MCF 10A (cell line): ENCODE measurements at regions not wholly inside any gene's neighbourhood (a gene's known extent, or its start where the extent isn't known, plus 50 kb on each side); places are given as distances from the start of the nearest gene placed in this dataset.

Experiments
- BruUV-seq: library from RNA; stranded (reverse); fragments of 400-500 nt; replicated peaks from 2 replicates; lab custom pipeline; 2021; lab: Mats Ljungman, UMichigan
- CTCF ChIA-PET: fragments of 300-600 bp; sonication (Branson Sonifier 250); formaldehyde crosslinking; extraction: SDS; loops from one replicate; lab custom pipeline; 2021; ENCODE audit warnings: antibody characterized with exemption, inconsistent platforms; lab: Yijun Ruan, JAX
- POLR2A ChIA-PET: fragments of 300-600, 350-650 bp; sonication (Branson Sonifier 250); formaldehyde crosslinking; extraction: SDS; loops from one replicate; lab custom pipeline; 2020; ENCODE audit warnings: antibody characterized with exemption, inconsistent platforms; lab: Yijun Ruan, JAX
- DNase-seq: peaks from one replicate; pipeline ENCODE4 v3.0.0-alpha.2; 2018; ENCODE audit not compliant: unreplicated experiment
- H3K27ac Mint-ChIP-seq: one replicate; pipeline ENCODE4 v1.8.0; 2022; ENCODE audit warnings: mild to moderate bottlenecking, low read depth, mixed read lengths; ENCODE audit not compliant: unreplicated experiment
- H3K27me3 Mint-ChIP-seq: one replicate; pipeline ENCODE4 v1.8.0; 2022; ENCODE audit warnings: mixed read lengths; ENCODE audit not compliant: insufficient read depth, unreplicated experiment
- H3K36me3 Mint-ChIP-seq: one replicate; pipeline ENCODE4 v1.8.0; 2022; ENCODE audit warnings: mild to moderate bottlenecking, moderate library complexity, mixed read lengths; ENCODE audit not compliant: insufficient read depth, unreplicated experiment
- H3K4me1 Mint-ChIP-seq: one replicate; pipeline ENCODE4 v1.8.0; 2022; ENCODE audit warnings: mixed read lengths; ENCODE audit not compliant: insufficient read depth, unreplicated experiment
- H3K4me3 Mint-ChIP-seq: one replicate; pipeline ENCODE4 v1.8.0; 2022; ENCODE audit warnings: mild to moderate bottlenecking, moderate library complexity, mixed read lengths; ENCODE audit not compliant: unreplicated experiment
- H3K9me3 Mint-ChIP-seq: one replicate; pipeline ENCODE4 v1.8.0; 2022; ENCODE audit warnings: mixed read lengths; ENCODE audit not compliant: unreplicated experiment
- intact Hi-C: fragments of 100-400 bp; cut with micrococcal nuclease; formaldehyde crosslinking; loops from 2 replicates; pipeline ENCODE4 v1.14.1; 2022
- TF ChIP-seq, protein P1 (sequence below): fragments of 200-600 bp; IDR thresholded peaks from one replicate; pipeline ENCODE4 v1.8.0; 2022; ENCODE audit warnings: antibody characterized with exemption, mild to moderate bottlenecking; ENCODE audit not compliant: unreplicated experiment

DNA sequence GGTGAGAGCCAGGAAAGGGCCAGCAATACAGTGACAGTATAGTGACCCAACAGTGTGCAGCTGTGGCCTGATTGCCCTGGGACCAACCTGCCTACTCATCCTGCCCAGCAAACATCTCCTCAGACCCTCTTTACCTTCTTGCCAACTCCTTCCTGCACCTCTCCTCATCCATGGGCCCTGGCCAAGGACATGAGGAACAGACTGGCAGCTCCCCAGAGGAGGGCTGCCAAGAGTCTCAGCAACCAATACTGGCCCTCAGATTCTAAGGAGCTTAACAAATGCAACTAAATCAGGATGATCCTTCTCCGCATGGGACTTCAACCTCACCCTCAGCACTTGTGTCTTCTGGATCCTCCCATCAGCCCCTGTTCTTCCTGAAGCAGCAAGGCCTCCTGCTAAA is 77.0 kb downstream of the RPL27A start:
- ChIA-PET CTCF (interaction anchor here (0.6 kb wide), 1 partner anchor 1315 kb away, joined by 3 read pairs; no protein-coding TSS in a partner anchor), POLR2A (no interaction called here)
- BruUV-seq = no TSS peak
- Mint-ChIP-seq H3K4me1 (peaks cover 11% of the 10 kb centered on the region), H3K4me3 (no peak overlapping the region), H3K27ac (no peak overlapping the region), H3K9me3 (no peaks in the 10 kb centered on the region), H3K27me3 (no peaks in the 10 kb centered on the region), H3K36me3 (no peaks in the 10 kb centered on the region)
- TF ChIP-seq, protein P1, sequence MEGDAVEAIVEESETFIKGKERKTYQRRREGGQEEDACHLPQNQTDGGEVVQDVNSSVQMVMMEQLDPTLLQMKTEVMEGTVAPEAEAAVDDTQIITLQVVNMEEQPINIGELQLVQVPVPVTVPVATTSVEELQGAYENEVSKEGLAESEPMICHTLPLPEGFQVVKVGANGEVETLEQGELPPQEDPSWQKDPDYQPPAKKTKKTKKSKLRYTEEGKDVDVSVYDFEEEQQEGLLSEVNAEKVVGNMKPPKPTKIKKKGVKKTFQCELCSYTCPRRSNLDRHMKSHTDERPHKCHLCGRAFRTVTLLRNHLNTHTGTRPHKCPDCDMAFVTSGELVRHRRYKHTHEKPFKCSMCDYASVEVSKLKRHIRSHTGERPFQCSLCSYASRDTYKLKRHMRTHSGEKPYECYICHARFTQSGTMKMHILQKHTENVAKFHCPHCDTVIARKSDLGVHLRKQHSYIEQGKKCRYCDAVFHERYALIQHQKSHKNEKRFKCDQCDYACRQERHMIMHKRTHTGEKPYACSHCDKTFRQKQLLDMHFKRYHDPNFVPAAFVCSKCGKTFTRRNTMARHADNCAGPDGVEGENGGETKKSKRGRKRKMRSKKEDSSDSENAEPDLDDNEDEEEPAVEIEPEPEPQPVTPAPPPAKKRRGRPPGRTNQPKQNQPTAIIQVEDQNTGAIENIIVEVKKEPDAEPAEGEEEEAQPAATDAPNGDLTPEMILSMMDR = no peak
- intact Hi-C loops = no loop called here
- DNase-seq = no peak

- TF ChIP-seq, protein P1 = no peak
- no TSS peak for BruUV-seq
- H3K27ac Mint-ChIP-seq = no peak overlapping the region
- intact Hi-C loops = no loop called here
- CTCF ChIA-PET = interaction anchor here (0.6 to 1.0 kb wide), 2 partner anchors 83 to 189 kb away, joined by 3 to 4 read pairs; no protein-coding TSS in a partner anchor
- H3K9me3 Mint-ChIP-seq = no peaks in the 10 kb centered on the region
- no peak for DNase-seq
- H3K4me1 Mint-ChIP-seq = peaks cover 11% of the 10 kb centered on the region
- POLR2A ChIA-PET = interaction anchor here (1.0 kb wide), 1 partner anchor 14 kb away, joined by 4 read pairs; no protein-coding TSS in a partner anchor
- H3K4me3 Mint-ChIP-seq = no peak overlapping the region
- no peaks in the 10 kb centered on the region for H3K36me3 Mint-ChIP-seq
- H3K27me3 Mint-ChIP-seq = no peaks in the 10 kb centered on the region
Observed at GRCh38 chr11:8760896-8761295, 78.3 kb downstream of the RPL27A start.

DNA sequence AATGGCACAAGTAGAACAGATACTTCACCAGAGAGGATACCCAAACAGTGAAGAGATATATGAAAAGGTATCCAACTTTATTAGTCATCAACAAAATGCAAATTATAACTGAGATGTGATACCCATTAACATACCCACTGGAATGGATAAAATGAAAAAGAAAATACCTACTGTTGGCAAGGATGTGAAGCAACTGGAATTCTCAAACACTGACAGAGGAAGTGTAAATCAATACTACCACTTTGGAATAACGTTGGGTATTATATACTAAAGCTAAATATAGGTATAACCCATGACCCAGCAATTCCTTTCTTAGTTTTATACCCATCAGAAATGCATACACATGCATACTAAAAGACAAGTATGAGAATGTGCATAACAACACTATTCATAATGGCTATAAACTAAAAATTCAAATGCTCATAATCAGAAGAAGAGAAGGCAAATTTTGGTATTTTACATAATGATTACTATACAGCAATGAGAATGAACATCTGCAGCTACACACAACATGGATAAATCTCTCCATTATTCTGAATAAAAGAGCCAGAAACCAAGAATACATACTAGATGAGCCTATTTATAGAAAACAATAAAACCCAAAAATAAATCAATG is 80.6 kb downstream of the RPL27A start:
- CTCF ChIA-PET = no interaction called here
- no peak for DNase-seq
- Mint-ChIP-seq H3K27me3 (no peaks in the 10 kb centered on the region), H3K4me3 (no peak overlapping the region), H3K9me3 (no peaks in the 10 kb centered on the region), H3K27ac (no peak overlapping the region), H3K4me1 (peaks cover 22% of the 10 kb centered on the region), H3K36me3 (no peaks in the 10 kb centered on the region)
- POLR2A ChIA-PET = no interaction called here
- intact Hi-C loops = no loop called here
- no TSS peak for BruUV-seq
- TF ChIP-seq, protein P1 = no peak

DNA sequence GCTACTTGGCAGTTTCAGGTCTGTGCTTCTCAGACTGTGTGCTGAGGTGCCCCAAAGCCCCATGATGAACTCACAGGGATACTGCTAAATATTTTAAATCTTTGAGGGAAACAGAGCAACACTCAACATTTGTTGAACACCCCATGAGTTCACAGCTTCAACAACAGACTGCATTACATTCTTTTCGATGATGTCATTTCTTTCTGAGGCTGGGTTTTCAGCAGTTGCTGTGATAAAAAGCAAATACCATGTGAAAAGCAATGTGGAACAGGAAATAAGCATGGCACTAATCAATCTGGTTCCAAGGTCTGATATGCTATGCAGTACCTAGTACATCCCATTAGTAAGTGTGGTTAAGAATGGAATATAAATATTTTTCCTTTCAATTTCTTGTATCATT is 82.7 kb downstream of the RPL27A start:
- Mint-ChIP-seq H3K27me3 (no peaks in the 10 kb centered on the region), H3K36me3 (no peaks in the 10 kb centered on the region), H3K9me3 (no peaks in the 10 kb centered on the region), H3K4me3 (no peak overlapping the region), H3K4me1 (peaks cover 28% of the 10 kb centered on the region), H3K27ac (no peak overlapping the region)
- ChIA-PET POLR2A (interaction anchor here (0.8 kb wide), 1 partner anchor 46 kb away, joined by 3 read pairs; no protein-coding TSS in a partner anchor), CTCF (no interaction called here)
- intact Hi-C loops = loop anchor here (5.0 kb wide), 2 partner anchors 147 to 163 kb away; partner anchors contain the start of gene AKIP1
- TF ChIP-seq, protein P1 = no peak
- no peak for DNase-seq
- no TSS peak for BruUV-seq
